HFF-Myc (cell line): ENCODE measurements at regions not wholly inside any gene's neighbourhood (a gene's known extent, or its start where the extent isn't known, plus 50 kb on each side); places are given as distances from the start of the nearest gene placed in this dataset.

Source experiments
- DNase-seq: peaks from one replicate; pipeline ENCODE4 v3.0.0-alpha.2; 2011; ENCODE audit warnings: low read depth; ENCODE audit errors: extremely low read depth
- H3K4me3 ChIP-seq: replicated peaks from 2 replicates; pipeline ENCODE4 v1.5.1; 2011; ENCODE audit warnings: low read depth, mild to moderate bottlenecking, control low read depth, low read length
- TF ChIP-seq, protein P1 (sequence below): IDR thresholded peaks from 2 replicates; pipeline ENCODE4 v1.5.1; 2012; ENCODE audit warnings: mild to moderate bottlenecking, low read depth, low read length, control low read depth; ENCODE audit errors: missing control alignments

GRCh38 chr18:78416853-78417252 lies 562.8 kb upstream of the SALL3 start:
- DNase-seq: no peak
- TF ChIP-seq, protein P1, sequence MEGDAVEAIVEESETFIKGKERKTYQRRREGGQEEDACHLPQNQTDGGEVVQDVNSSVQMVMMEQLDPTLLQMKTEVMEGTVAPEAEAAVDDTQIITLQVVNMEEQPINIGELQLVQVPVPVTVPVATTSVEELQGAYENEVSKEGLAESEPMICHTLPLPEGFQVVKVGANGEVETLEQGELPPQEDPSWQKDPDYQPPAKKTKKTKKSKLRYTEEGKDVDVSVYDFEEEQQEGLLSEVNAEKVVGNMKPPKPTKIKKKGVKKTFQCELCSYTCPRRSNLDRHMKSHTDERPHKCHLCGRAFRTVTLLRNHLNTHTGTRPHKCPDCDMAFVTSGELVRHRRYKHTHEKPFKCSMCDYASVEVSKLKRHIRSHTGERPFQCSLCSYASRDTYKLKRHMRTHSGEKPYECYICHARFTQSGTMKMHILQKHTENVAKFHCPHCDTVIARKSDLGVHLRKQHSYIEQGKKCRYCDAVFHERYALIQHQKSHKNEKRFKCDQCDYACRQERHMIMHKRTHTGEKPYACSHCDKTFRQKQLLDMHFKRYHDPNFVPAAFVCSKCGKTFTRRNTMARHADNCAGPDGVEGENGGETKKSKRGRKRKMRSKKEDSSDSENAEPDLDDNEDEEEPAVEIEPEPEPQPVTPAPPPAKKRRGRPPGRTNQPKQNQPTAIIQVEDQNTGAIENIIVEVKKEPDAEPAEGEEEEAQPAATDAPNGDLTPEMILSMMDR: no peak
- H3K4me3 ChIP-seq: no peak overlapping the region

DNA sequence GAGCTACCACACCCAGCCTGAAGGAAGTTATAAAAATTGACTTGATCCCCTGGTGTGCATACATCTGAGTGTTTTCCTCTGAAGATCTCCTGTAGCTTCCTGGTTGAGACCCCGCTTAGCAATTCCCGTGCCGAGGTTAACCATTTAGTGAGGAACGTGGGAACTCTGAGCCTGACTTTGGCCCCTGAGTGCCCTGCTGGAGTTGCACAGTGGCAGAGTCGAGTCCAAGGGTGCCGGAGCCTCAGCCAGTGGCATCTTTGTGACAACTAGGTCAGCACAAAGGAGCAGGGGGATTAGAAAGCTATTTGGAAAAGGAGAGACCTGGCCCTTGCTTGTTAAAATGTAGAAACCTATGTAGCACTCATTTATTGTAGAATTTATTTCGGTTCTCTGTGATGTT lies 561.2 kb upstream of the SALL3 start:
- TF ChIP-seq, protein P1: no peak
- H3K4me3 ChIP-seq: no peak overlapping the region
- no peak for DNase-seq

DNA sequence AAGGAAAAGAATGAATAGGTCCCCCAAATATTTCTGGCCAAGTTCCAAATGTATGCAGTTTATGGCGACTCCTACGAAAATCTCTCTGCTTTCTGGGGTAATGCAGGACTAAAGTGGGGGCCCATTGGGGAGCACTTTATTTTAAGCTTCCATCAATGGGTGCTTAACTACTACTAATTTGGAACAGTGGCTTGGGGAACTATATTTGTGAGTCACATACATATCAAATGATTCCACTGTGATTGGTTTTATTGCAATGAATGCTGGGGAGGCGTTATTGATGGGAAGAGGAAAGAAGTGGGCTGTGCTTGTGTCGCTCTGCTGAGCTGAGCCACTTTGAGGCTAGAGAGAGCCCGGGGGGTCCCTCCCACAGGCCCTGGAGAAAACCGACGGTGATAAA lies 560.4 kb upstream of the SALL3 start:
- no peak for DNase-seq
- no peak overlapping the region for H3K4me3 ChIP-seq
- TF ChIP-seq, protein P1: no peak

DNA sequence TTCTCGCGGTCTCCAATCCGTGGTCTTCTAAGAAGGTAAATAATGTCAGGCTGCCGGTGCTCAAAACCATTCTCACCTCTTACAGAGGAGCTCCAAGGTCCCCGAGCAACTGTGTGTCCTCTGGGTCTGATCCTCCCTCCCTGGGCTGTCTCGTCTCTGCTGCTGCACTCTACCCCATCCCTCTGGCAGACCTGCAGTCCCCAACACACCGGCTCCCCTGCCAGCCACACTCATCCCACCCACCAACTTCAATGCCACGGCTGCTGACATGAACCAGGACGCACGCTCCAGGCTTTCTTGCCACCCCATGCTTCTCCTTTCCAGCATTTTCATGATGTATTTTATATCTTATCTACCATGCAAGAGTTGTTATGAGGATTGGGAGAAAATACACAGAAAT lies 559.5 kb upstream of the SALL3 start:
- TF ChIP-seq, protein P1: no peak
- DNase-seq: no peak
- H3K4me3 ChIP-seq: no peak overlapping the region

- DNase-seq: no peak
- H3K4me3 ChIP-seq: no peak overlapping the region
- TF ChIP-seq, protein P1: no peak
Measured at GRCh38 chr18:78421392-78421791, 558.2 kb upstream of the SALL3 start.

DNA sequence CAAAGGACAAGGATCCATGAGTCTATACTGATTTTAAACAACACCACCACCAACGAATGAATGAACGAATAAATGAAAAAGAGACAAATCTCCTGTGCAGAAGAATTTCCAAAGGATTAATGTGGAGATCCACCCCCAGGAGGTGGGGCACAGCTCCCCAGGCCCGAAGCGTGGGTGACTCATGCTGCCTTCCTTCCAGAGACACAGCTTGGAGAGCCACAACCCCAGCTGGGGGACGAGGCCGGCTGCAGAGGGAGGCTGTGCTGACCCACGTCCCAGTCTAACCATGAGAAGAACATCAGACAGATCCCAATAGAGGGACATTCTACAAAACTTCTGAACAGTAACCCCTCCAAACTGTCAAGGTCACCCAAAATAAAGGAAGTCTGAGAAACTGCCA lies 557.3 kb upstream of the SALL3 start:
- DNase-seq: no peak
- TF ChIP-seq, protein P1: no peak
- no peak overlapping the region for H3K4me3 ChIP-seq

GRCh38 chr18:78423811-78424210 lies 555.8 kb upstream of the SALL3 start:
- no peak for DNase-seq
- H3K4me3 ChIP-seq: no peak overlapping the region
- TF ChIP-seq, protein P1: no peak
